Stimulated activated CD4-positive, alpha-beta T cell treated with anti-CD3 and anti-CD28 coated beads, Interleukin-2, amount 100 ng/mL, for 48 hours (primary cell): ENCODE measurements at regions not wholly inside any gene's neighbourhood (a gene's known extent, or its start where the extent isn't known, plus 50 kb on each side); places are given as distances from the start of the nearest gene placed in this dataset.

Experiments used
- DNase-seq, 2 donors: peaks; one replicate each; pipeline ENCODE4 v3.0.0-alpha.2; 2020

GRCh38 chr4:115376866-115377265 is 263.4 kb upstream of the NDST4 start:
- no peak for DNase-seq

GRCh38 chr4:115374621-115375020 is 261.2 kb upstream of the NDST4 start:
- DNase-seq, result no peak

GRCh38 chr4:115370490-115370889 is 257.1 kb upstream of the NDST4 start:
- DNase-seq, result no peak

- no peak for DNase-seq
Observed at GRCh38 chr4:115370012-115370411, 256.6 kb upstream of the NDST4 start.

- DNase-seq, result no peak
Observed at GRCh38 chr4:115366390-115366789, 253.0 kb upstream of the NDST4 start.

GRCh38 chr4:115365185-115365584 is 251.8 kb upstream of the NDST4 start:
- DNase-seq, result no peak

GRCh38 chr4:115361781-115362180 is 248.4 kb upstream of the NDST4 start:
- DNase-seq, result no peak

- no peak for DNase-seq
Observed at GRCh38 chr4:115360431-115360830, 247.0 kb upstream of the NDST4 start.

- no peak for DNase-seq
Observed at GRCh38 chr4:115357776-115358175, 244.4 kb upstream of the NDST4 start.

- DNase-seq, result no peak
Observed at GRCh38 chr4:115356176-115356575, 242.8 kb upstream of the NDST4 start.

- DNase-seq, result no peak
Observed at GRCh38 chr4:115355329-115355728, 241.9 kb upstream of the NDST4 start.

GRCh38 chr4:115353370-115353769 is 239.9 kb upstream of the NDST4 start:
- DNase-seq, result no peak

GRCh38 chr4:115343171-115343570 is 229.8 kb upstream of the NDST4 start:
- DNase-seq, result no peak

- no peak for DNase-seq
Observed at GRCh38 chr4:115334736-115335411, 221.5 kb upstream of the NDST4 start.

- no peak for DNase-seq
Observed at GRCh38 chr4:115332078-115332477, 218.7 kb upstream of the NDST4 start.

- DNase-seq, result no peak
Observed at GRCh38 chr4:115331241-115331640, 217.8 kb upstream of the NDST4 start.

GRCh38 chr4:115325836-115326235 is 212.4 kb upstream of the NDST4 start:
- DNase-seq, result no peak

GRCh38 chr4:115323106-115323707 is 209.8 kb upstream of the NDST4 start:
- DNase-seq, result no peak

- no peak for DNase-seq
Observed at GRCh38 chr4:115315182-115315581, 201.8 kb upstream of the NDST4 start.

- DNase-seq, result no peak
Observed at GRCh38 chr4:115310641-115311040, 197.2 kb upstream of the NDST4 start.

- no peak for DNase-seq
Observed at GRCh38 chr4:115294717-115295116, 181.3 kb upstream of the NDST4 start.

GRCh38 chr4:115293093-115293462 is 179.7 kb upstream of the NDST4 start:
- DNase-seq, result no peak

GRCh38 chr4:115292320-115293092 is 179.1 kb upstream of the NDST4 start:
- no peak for DNase-seq

GRCh38 chr4:115287426-115287825 is 174.0 kb upstream of the NDST4 start:
- DNase-seq, result no peak
